ENCODE measurements at regions not wholly inside any gene's neighbourhood (a gene's known extent, or its start where the extent isn't known, plus 50 kb on each side); places are given as distances from the start of the nearest gene placed in this dataset.

DNA sequence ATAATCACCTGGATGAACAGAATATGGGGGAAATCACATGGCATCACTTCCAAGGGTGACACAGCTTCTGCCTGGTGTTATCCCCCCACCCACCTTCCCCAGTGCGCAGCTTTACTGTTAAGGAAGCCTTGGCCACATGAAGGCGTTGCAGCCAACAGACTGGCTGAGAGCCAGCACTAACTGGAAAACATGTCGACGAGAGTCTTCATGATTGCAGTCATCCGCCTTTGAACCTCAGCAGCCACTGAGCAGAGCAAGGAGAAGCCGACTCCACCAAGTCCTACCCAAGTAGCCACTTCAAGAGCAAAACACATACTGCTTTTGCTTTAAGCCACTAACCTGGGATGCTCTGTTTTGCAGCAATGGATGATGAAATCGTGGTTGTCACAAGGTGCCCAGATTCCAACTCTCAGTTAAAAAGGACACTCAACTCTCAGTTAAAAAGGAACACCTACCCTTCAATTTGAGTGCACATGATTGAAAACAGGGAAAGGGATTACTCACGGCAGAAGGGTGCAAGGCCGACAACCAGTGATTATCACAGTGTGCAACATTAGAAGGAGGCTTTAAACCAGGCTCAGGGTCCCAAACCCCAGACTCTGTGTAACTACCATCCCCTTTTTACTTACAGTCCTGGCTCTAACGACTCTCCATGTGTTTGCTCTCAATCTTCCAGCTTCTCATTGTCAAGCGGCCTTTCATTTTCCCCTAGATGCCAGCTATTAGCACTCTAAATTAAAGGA is 149.1 kb downstream of the KLF12 start:
- H3K4me1 ChIP-seq, result no peaks in the 10 kb centered on the region
- TF ChIP-seq, protein P1, sequence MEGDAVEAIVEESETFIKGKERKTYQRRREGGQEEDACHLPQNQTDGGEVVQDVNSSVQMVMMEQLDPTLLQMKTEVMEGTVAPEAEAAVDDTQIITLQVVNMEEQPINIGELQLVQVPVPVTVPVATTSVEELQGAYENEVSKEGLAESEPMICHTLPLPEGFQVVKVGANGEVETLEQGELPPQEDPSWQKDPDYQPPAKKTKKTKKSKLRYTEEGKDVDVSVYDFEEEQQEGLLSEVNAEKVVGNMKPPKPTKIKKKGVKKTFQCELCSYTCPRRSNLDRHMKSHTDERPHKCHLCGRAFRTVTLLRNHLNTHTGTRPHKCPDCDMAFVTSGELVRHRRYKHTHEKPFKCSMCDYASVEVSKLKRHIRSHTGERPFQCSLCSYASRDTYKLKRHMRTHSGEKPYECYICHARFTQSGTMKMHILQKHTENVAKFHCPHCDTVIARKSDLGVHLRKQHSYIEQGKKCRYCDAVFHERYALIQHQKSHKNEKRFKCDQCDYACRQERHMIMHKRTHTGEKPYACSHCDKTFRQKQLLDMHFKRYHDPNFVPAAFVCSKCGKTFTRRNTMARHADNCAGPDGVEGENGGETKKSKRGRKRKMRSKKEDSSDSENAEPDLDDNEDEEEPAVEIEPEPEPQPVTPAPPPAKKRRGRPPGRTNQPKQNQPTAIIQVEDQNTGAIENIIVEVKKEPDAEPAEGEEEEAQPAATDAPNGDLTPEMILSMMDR (IDR thresholded peaks at IDR 0.05), result no peak
- H3K27me3 ChIP-seq, result no peaks in the 10 kb centered on the region
- H3K36me3 ChIP-seq, result no peaks in the 10 kb centered on the region
- no peak overlapping the region for H3K27ac ChIP-seq
- intact Hi-C loops (cut with DNase I), result no loop called here
- ATAC-seq (peak; percentile 86), DNase-seq (peak; percentile 68)
- H3K9me3 ChIP-seq, result no peaks in the 10 kb centered on the region
- no peak overlapping the region for H3K4me3 ChIP-seq

GRCh38 chr13:73984201-73984600 is 150.0 kb downstream of the KLF12 start:
- ATAC-seq (no peak), DNase-seq (peak; percentile 52)
- H3K36me3 ChIP-seq, result no peaks in the 10 kb centered on the region
- H3K27me3 ChIP-seq, result no peaks in the 10 kb centered on the region
- no peaks in the 10 kb centered on the region for H3K4me1 ChIP-seq
- TF ChIP-seq, protein P1 (IDR thresholded peaks at IDR 0.05), result no peak
- no peak overlapping the region for H3K4me3 ChIP-seq
- H3K9me3 ChIP-seq, result no peaks in the 10 kb centered on the region
- intact Hi-C loops (cut with DNase I), result no loop called here
- no peak overlapping the region for H3K27ac ChIP-seq

- Histone ChIP-seq H3K36me3 (no peaks in the 10 kb centered on the region), H3K9me3 (no peaks in the 10 kb centered on the region), H3K27ac (no peak overlapping the region), H3K4me1 (no peaks in the 10 kb centered on the region), H3K27me3 (no peaks in the 10 kb centered on the region), H3K4me3 (no peak overlapping the region)
- ATAC-seq, result no peak
- TF ChIP-seq, protein P1 (IDR thresholded peaks at IDR 0.05), result no peak
- no peak for DNase-seq
- intact Hi-C loops (cut with DNase I), result no loop called here
Observed at GRCh38 chr13:73983109-73983508, 151.1 kb downstream of the KLF12 start.

- no peak overlapping the region for H3K4me3 ChIP-seq
- H3K4me1 ChIP-seq, result no peaks in the 10 kb centered on the region
- intact Hi-C loops (cut with DNase I), result no loop called here
- TF ChIP-seq, protein P1 (IDR thresholded peaks at IDR 0.05), result no peak
- ATAC-seq (no peak), DNase-seq (no peak)
- H3K36me3 ChIP-seq, result no peaks in the 10 kb centered on the region
- no peaks in the 10 kb centered on the region for H3K27me3 ChIP-seq
- no peak overlapping the region for H3K27ac ChIP-seq
- H3K9me3 ChIP-seq, result no peaks in the 10 kb centered on the region
Observed at GRCh38 chr13:73981595-73981994, 152.6 kb downstream of the KLF12 start.

DNA sequence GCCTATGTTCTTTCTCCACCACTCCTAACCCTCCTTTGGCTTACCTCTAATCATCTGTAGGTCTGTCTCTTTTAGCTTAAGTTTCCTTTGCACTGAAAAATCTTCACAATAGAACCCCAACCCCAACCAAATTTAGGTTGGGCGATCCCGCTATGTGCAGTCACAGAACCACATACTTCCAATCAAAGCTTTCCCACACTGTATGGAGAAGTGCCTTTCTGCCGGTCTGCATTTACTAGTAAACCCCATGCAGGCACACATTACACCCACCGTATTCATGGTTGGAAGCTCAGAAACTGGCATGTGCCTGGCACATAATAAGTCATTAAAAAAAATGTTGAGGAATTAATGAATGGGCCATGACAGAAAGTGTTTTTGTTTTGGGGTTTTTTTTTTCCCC is 158.4 kb downstream of the KLF12 start:
- no peak overlapping the region for H3K4me3 ChIP-seq
- DNase-seq, result no peak
- no peaks in the 10 kb centered on the region for H3K36me3 ChIP-seq
- ATAC-seq, result no peak
- intact Hi-C loops (cut with DNase I), result no loop called here
- H3K4me1 ChIP-seq, result no peaks in the 10 kb centered on the region
- no peak overlapping the region for H3K27ac ChIP-seq
- TF ChIP-seq, protein P1 (IDR thresholded peaks at IDR 0.05), result no peak
- H3K9me3 ChIP-seq, result no peaks in the 10 kb centered on the region
- no peaks in the 10 kb centered on the region for H3K27me3 ChIP-seq

GRCh38 chr13:73974051-73974450 is 160.2 kb downstream of the KLF12 start:
- Histone ChIP-seq H3K4me3 (no peak overlapping the region), H3K27ac (no peak overlapping the region), H3K27me3 (no peaks in the 10 kb centered on the region), H3K36me3 (no peaks in the 10 kb centered on the region), H3K4me1 (no peaks in the 10 kb centered on the region), H3K9me3 (no peaks in the 10 kb centered on the region)
- DNase-seq, result no peak
- TF ChIP-seq, protein P1 (IDR thresholded peaks at IDR 0.05), result no peak
- no peak for ATAC-seq
- intact Hi-C loops (cut with DNase I), result no loop called here

All from upper lobe of right lung (tissue), 1 donor.